Middle frontal gyrus (tissue), 1 donor: ENCODE measurements at regions not wholly inside any gene's neighbourhood (a gene's known extent, or its start where the extent isn't known, plus 50 kb on each side); places are given as distances from the start of the nearest gene placed in this dataset.

ENCODE experiments used
- DNase-seq: peaks from one replicate; pipeline ENCODE4 v3.0.0-alpha.2; 2015; ENCODE audit warnings: low spot score; ENCODE audit errors: extremely low spot score

DNA sequence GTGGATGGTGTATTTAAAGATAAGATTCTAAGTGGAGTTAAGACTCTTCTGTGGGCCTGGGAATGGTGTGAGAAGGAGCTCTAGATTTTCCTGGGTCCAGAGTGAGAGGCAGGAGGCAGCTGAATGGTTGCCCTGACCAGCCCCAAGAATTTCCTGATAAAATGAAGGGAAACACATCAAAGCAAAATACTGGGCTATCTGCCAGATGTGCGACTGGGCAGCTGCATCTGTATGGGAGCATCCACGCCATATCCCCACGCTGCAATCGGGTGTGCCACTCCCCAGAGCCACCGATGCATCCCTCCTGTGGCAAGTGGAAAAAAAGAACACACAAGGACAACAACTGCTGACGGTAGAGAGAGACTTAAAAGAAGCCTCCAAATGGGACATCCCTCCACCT is 84.3 kb upstream of the COX10 start:
- DNase-seq = no peak

DNA sequence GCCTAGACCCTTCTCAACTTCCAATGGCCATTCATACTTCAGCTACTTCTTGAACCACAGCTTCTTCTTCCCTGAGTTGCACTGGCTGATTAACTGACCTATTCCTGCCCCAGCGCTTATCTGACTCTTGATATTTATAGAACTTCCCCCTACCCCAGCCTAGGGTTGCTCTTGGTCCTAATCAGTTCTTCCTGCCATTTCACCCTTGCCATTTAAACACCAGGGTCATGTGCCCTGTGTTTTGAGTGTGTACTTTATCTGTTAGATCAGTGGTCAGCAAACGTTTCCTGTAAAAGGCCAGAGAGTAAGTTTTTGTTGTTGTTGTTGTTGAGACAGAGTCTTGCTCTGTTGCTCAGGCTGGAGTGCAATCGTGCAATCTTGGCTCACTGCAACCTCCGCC is 82.4 kb upstream of the COX10 start:
- no peak for DNase-seq

DNA sequence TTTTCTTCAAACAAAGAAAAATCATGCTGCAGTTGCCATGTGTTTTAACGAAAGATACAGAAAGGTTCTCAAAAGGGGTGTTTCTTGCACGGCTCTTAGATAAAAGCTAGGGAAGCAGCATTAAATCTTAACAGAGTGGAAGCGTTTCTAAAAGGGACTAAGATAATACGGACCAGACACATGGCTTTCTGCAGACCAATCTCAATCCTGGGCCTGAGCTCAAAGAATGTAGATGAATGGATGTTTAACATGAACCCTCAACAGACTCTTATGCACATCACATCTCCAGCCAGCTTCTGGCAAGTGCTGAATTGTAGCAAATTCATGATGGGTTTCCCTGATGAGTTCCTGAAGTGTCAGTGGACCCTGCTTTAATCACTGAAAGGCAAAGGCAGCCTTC is 80.2 kb upstream of the COX10 start:
- DNase-seq = no peak

DNA sequence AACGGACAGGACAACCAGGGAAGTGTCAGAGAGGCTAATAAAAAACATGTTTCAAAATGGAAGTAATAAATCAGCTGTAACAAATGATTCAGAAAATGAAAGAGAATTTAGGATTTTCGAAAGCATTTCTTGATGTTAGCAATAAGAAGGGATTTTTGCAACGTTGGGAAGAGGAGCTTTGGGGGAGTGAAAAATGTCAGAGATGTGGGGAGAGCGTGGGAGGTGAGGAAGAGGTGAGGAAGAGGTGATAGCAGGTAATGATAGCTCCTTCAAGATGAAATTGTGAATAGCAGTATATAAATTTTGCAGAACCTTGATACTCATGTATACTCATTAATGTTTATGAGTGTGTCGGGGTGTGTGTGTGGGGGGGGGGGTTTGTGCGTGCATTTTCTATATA is 76.2 kb upstream of the COX10 start:
- DNase-seq = no peak

DNA sequence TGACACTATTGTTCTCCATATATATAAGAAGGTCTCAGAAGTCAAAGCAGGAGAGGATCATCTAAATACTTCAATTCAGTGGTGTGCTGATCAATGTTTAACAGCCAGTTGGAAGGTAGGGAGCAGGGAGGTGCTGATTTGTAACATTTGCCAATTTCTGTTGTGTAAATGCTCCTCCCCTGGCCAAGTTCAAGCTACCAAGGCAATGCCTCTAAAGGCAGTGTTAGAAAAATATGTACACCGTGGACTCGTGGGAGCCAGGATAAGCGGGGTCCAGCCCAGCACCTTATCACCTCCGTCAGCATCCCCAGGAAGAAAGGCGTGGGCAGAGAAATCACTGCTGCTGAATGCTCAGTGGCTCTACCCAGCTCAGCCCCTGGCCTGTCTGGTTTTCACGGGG is 75.3 kb upstream of the COX10 start:
- DNase-seq = no peak

GRCh38 chr17:13995856-13996271 is 73.4 kb upstream of the COX10 start:
- no peak for DNase-seq

DNA sequence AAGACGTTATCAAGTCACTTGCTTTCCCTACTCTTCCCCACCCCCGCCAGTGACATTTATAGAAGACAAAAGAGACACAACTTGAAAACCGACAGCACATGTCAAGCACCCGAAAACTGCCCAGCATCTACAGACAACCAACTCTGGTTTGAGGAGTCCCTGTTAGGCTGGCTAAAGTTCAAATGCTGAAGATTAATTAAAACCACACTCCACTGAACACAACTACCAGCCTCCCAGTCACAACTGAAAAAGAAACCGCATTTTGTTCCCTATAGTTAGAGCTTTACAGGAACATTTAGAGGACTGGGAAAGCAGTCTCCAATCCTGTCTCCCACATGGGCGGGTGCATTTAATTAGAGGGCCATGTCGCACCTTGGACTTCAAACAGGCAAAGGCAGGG is 73.0 kb upstream of the COX10 start:
- DNase-seq = no peak

DNA sequence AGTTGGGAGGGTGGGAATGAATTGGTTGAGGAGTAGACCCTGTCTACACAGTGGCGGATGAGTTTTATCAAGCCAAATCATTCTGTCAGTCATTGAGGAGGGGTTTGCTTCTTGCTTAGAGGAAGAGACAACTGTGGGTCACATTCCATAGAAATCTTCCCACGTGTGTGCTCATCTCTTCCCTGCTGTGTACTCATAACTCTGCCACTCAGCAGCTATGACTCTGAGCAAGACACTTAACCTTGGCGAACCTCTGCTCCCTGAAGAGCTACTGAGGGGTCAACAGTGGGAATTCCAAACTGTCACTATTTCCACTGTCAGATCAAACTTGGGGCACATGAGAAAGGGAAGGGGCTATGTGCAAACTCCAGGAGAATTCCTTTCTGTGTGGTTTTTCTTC is 72.6 kb upstream of the COX10 start:
- no peak for DNase-seq

GRCh38 chr17:14004927-14005620 is 64.2 kb upstream of the COX10 start:
- no peak for DNase-seq

- no peak for DNase-seq
Measured at GRCh38 chr17:14006249-14006942, 62.9 kb upstream of the COX10 start.

DNA sequence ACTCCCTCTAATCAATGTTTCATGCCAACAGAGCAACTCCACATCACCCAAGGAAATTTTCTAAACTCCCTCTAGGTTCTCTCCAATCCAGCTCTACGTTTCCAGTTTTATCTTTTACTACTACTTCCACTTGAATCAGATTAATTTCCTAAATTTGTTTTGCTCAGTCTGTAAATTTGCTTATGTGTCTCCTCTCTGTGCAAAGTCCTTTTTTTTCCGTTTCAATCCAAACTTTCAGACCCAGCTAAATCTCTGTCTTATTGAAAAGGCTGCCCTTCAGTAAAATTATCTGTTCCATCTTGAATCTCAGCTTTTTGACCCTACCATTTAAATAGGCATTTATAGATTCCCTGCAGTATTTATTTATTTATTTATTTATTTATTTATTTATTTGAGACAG is 61.4 kb upstream of the COX10 start:
- DNase-seq = no peak

- no peak for DNase-seq
Measured at GRCh38 chr17:14011036-14011692, 58.1 kb upstream of the COX10 start.

GRCh38 chr17:14011740-14012405 is 57.4 kb upstream of the COX10 start:
- DNase-seq = no peak

GRCh38 chr17:14014657-14015056 is 54.6 kb upstream of the COX10 start:
- DNase-seq = no peak

- DNase-seq = no peak
Measured at GRCh38 chr17:14015271-14015670, 54.0 kb upstream of the COX10 start.

GRCh38 chr17:14016858-14017257 is 52.4 kb upstream of the COX10 start:
- no peak for DNase-seq

- no peak for DNase-seq
Measured at GRCh38 chr17:14019186-14019956, 49.9 kb upstream of the COX10 start.
